HepG2 (cell line): ENCODE measurements at regions not wholly inside any gene's neighbourhood (a gene's known extent, or its start where the extent isn't known, plus 50 kb on each side); places are given as distances from the start of the nearest gene placed in this dataset.

ENCODE experiments used
- NFKB2 ChIP-seq: sonication (generic); formaldehyde crosslinking; IDR thresholded peaks from 2 replicates; pipeline ENCODE4 v1.4.0; 2020; ENCODE audit warnings: missing genetic modification reagents, borderline replicate concordance
- THAP7 ChIP-seq: sonication (generic); formaldehyde crosslinking; IDR thresholded peaks from 2 replicates; pipeline ENCODE4 v1.8.1; 2023; ENCODE audit warnings: mild to moderate bottlenecking, missing genetic modification reagents
- ZBTB14 ChIP-seq: sonication (generic); formaldehyde crosslinking; IDR thresholded peaks from 2 replicates; pipeline ENCODE4 v1.4.0; 2020; ENCODE audit warnings: missing genetic modification reagents
- ZNF282 ChIP-seq: fragments of 450-650 bp; IDR thresholded peaks from 2 replicates; pipeline ENCODE4 v1.6.1; 2018; ENCODE audit not compliant: partially characterized antibody
- ZSCAN9 ChIP-seq: IDR thresholded peaks from 2 replicates; pipeline ENCODE4 v1.6.1; 2016; ENCODE audit warnings: borderline replicate concordance

GRCh38 chr5:107289030-107289714, 381.6 kb downstream of the EFNA5 start:
- TF ChIP-seq NFKB2 (CRISPR knock-in tag): no peak
- no peak for TF ChIP-seq THAP7 (CRISPR knock-in tag)
- no peak for TF ChIP-seq ZNF282
- no peak for TF ChIP-seq ZSCAN9 (CRISPR knock-in tag)
- no peak for TF ChIP-seq ZBTB14 (CRISPR knock-in tag)
